ENCODE measurements at regions not wholly inside any gene's neighbourhood (a gene's known extent, or its start where the extent isn't known, plus 50 kb on each side); places are given as distances from the start of the nearest gene placed in this dataset.

GRCh38 chr6:6516666-6517458 is 71.7 kb upstream of the LY86 start:
- Mint-ChIP-seq H3K27me3 (peaks cover 42% of the 10 kb centered on the region), H3K9me3 (ENCODE audit: insufficient read depth) (no peaks in the 10 kb centered on the region), H3K27ac (no peak overlapping the region), H3K4me3 (no peak overlapping the region), H3K4me1 (no peaks in the 10 kb centered on the region)
- 73% methylated on average over 8 of the region's 11 CpGs for WGBS (ENCODE audit: insufficient coverage)
- Histone ChIP-seq H3K79me2 (ENCODE audit: control insufficient read depth, insufficient read depth, low read length) (no peaks in the 10 kb centered on the region), H3K9me3 (ENCODE audit: control extremely low read depth in 1 of 3, control insufficient read depth in 2 of 3, insufficient read depth in 1 of 3, low read length in 2 of 3) (no peaks in the 10 kb centered on the region), H3K9ac (ENCODE audit: low read length) (no peak overlapping the region), H3K4me1 (ENCODE audit: control insufficient read depth in 2 of 2, insufficient read depth in 2 of 2, low read length in 2 of 2) (no peaks in the 10 kb centered on the region), H3K4me2 (replicated peaks; ENCODE audit: low read depth, low read length, poor library complexity, severe bottlenecking) (no peak overlapping the region), H2AFZ (ENCODE audit: insufficient read depth, low read depth, low read length, poor library complexity, severe bottlenecking) (no peak overlapping the region), H3K36me3 (replicated peaks in 1 of 2; ENCODE audit: control extremely low read depth in 1 of 2, control insufficient read depth in 1 of 2, extremely low read depth in 1 of 2, insufficient read depth in 2 of 2, low read length in 1 of 2) (no peaks in the 10 kb centered on the region), H3K27ac (ENCODE audit: low read length in 2 of 2) (no peak overlapping the region), H4K20me1 (ENCODE audit: control insufficient read depth, insufficient read depth, low read length, poor library complexity, severe bottlenecking) (no peaks in the 10 kb centered on the region), H3K27me3 (replicated peaks in 1 of 4; ENCODE audit: control extremely low read depth in 1 of 4, control insufficient read depth in 3 of 4, insufficient read depth in 4 of 4, low read length in 3 of 4) (peaks cover 0 to 4% (median 2%) of the 10 kb centered on the region in 4 experiments), H3K4me3 (ENCODE audit: control extremely low read depth in 1 of 5, extremely low read depth in 1 of 5, insufficient read depth in 1 of 5, low read depth in 2 of 5, low read length in 4 of 5) (no peak overlapping the region)
- intact Hi-C loops (cut with micrococcal nuclease) = no loop called here
- ChIA-PET POLR2A (no interaction called here), CTCF (interaction anchor here (1.2 kb wide), 1 partner anchor 27 kb away, joined by 3 read pairs; no protein-coding TSS in a partner anchor)
- ATAC-seq (ENCODE audit: low read depth) = no peak
- DNase-seq = no peak
- no peak for TF ChIP-seq EZH2 (IDR thresholded peaks at IDR 0.05; ENCODE audit: borderline replicate concordance, insufficient read depth, low read depth, low read length, poor library complexity, severe bottlenecking)
- no peak for TF ChIP-seq CTCF (IDR thresholded peaks at IDR 0.05)

- H3K9me3 Mint-ChIP-seq (ENCODE audit: insufficient read depth) = no peaks in the 10 kb centered on the region
- Histone ChIP-seq H3K79me2 (ENCODE audit: control insufficient read depth, insufficient read depth, low read length) (no peaks in the 10 kb centered on the region), H3K27me3 (replicated peaks in 1 of 4; ENCODE audit: control extremely low read depth in 1 of 4, control insufficient read depth in 3 of 4, insufficient read depth in 4 of 4, low read length in 3 of 4) (peaks cover 0 to 4% (median 2%) of the 10 kb centered on the region in 4 experiments), H2AFZ (ENCODE audit: insufficient read depth, low read depth, low read length, poor library complexity, severe bottlenecking) (no peak overlapping the region), H3K9me3 (ENCODE audit: control extremely low read depth in 1 of 3, control insufficient read depth in 2 of 3, insufficient read depth in 1 of 3, low read length in 2 of 3) (peaks cover 0 to 3% (median 0%) of the 10 kb centered on the region in 3 donors), H4K20me1 (ENCODE audit: control insufficient read depth, insufficient read depth, low read length, poor library complexity, severe bottlenecking) (no peaks in the 10 kb centered on the region), H3K4me1 (ENCODE audit: control insufficient read depth in 2 of 2, insufficient read depth in 2 of 2, low read length in 2 of 2) (no peaks in the 10 kb centered on the region), H3K4me2 (replicated peaks; ENCODE audit: low read depth, low read length, poor library complexity, severe bottlenecking) (no peak overlapping the region), H3K9ac (ENCODE audit: low read length) (no peak overlapping the region), H3K27ac (ENCODE audit: low read length in 2 of 2) (no peak overlapping the region), H3K36me3 (replicated peaks in 1 of 2; ENCODE audit: control extremely low read depth in 1 of 2, control insufficient read depth in 1 of 2, extremely low read depth in 1 of 2, insufficient read depth in 2 of 2, low read length in 1 of 2) (no peaks in the 10 kb centered on the region), H3K4me3 (ENCODE audit: control extremely low read depth in 1 of 5, extremely low read depth in 1 of 5, insufficient read depth in 1 of 5, low read depth in 2 of 5, low read length in 4 of 5) (no peak overlapping the region)
- no peak for ATAC-seq (ENCODE audit: low read depth)
- DNase-seq = no peak
- H3K4me3 Mint-ChIP-seq = no peak overlapping the region
- H3K4me1 Mint-ChIP-seq = no peaks in the 10 kb centered on the region
- intact Hi-C loops (cut with micrococcal nuclease) = no loop called here
- TF ChIP-seq CTCF (IDR thresholded peaks at IDR 0.05) (no peak), EZH2 (IDR thresholded peaks at IDR 0.05; ENCODE audit: borderline replicate concordance, insufficient read depth, low read depth, low read length, poor library complexity, severe bottlenecking) (no peak)
- 61% methylated on average over 4 of the region's 7 CpGs for whole genome bisulfite sequencing (ENCODE audit: insufficient coverage)
- no peak overlapping the region for H3K27ac Mint-ChIP-seq
- CTCF ChIA-PET = no interaction called here
- POLR2A ChIA-PET = no interaction called here
- H3K27me3 Mint-ChIP-seq = peaks cover 40% of the 10 kb centered on the region
Observed at GRCh38 chr6:6518631-6519427, 69.7 kb upstream of the LY86 start.
